ENCODE measurements at regions not wholly inside any gene's neighbourhood (a gene's known extent, or its start where the extent isn't known, plus 50 kb on each side); places are given as distances from the start of the nearest gene placed in this dataset.

- H3K4me2 ChIP-seq, result no peak overlapping the region
- peaks cover 2% of the 10 kb centered on the region for H3K27me3 Mint-ChIP-seq (ENCODE audit: insufficient read depth, low read depth, poor library complexity)
These were observed 218.9 kb upstream of the THRB start for GRCh38 chr3:24713516-24713915.

More at GRCh38 chr3:24713516-24713915, 218.9 kb upstream of the THRB start:
- Histone ChIP-seq H4K20me1 (replicated peaks; ENCODE audit: insufficient read depth) (no peaks in the 10 kb centered on the region), H3F3A (replicated peaks; ENCODE audit: low read depth) (no peaks in the 10 kb centered on the region), H3K4me1 (ENCODE audit: insufficient read depth) (no peaks in the 10 kb centered on the region), H3K4me3 (no peak overlapping the region), H3K27me3 (ENCODE audit: insufficient read depth) (no peaks in the 10 kb centered on the region), H3K9me2 (ENCODE audit: insufficient read depth) (no peaks in the 10 kb centered on the region), H3K79me2 (replicated peaks; ENCODE audit: insufficient read depth) (no peaks in the 10 kb centered on the region), H2AFZ (no peak overlapping the region), H3K27ac (ENCODE audit: low read depth) (no peak overlapping the region), H3K36me3 (ENCODE audit: insufficient read depth) (no peaks in the 10 kb centered on the region)
- TF ChIP-seq CREB1 (CRISPR knock-in tag; IDR thresholded peaks at IDR 0.05; ENCODE audit: low read depth), result no peak
- no peak for TF ChIP-seq REST (IDR thresholded peaks at IDR 0.05; ENCODE audit: unreplicated experiment)
- no peak for TF ChIP-seq ZNF114 (CRISPR knock-in tag; IDR thresholded peaks at IDR 0.05)
- TF ChIP-seq, protein P1, sequence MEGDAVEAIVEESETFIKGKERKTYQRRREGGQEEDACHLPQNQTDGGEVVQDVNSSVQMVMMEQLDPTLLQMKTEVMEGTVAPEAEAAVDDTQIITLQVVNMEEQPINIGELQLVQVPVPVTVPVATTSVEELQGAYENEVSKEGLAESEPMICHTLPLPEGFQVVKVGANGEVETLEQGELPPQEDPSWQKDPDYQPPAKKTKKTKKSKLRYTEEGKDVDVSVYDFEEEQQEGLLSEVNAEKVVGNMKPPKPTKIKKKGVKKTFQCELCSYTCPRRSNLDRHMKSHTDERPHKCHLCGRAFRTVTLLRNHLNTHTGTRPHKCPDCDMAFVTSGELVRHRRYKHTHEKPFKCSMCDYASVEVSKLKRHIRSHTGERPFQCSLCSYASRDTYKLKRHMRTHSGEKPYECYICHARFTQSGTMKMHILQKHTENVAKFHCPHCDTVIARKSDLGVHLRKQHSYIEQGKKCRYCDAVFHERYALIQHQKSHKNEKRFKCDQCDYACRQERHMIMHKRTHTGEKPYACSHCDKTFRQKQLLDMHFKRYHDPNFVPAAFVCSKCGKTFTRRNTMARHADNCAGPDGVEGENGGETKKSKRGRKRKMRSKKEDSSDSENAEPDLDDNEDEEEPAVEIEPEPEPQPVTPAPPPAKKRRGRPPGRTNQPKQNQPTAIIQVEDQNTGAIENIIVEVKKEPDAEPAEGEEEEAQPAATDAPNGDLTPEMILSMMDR (conservative IDR thresholded peaks at IDR 0.05; ENCODE audit: low read depth in 2 of 2), result no peak
- no peak for TF ChIP-seq ETS1 (IDR thresholded peaks at IDR 0.05)
- no peak for TF ChIP-seq NANOG (IDR thresholded peaks at IDR 0.05; ENCODE audit: borderline replicate concordance)
- no peak for TF ChIP-seq ZNF462 (CRISPR knock-in tag; IDR thresholded peaks at IDR 0.05)
- TF ChIP-seq STAT1 (IDR thresholded peaks at IDR 0.05; ENCODE audit: unreplicated experiment), result no peak
- no peak for TF ChIP-seq EZH2phosphoT487 (IDR thresholded peaks at IDR 0.05; ENCODE audit: unreplicated experiment)
- no peak for TF ChIP-seq JUNB (IDR thresholded peaks at IDR 0.05; ENCODE audit: unreplicated experiment)
- TF ChIP-seq ZNF331 (CRISPR knock-in tag; IDR thresholded peaks at IDR 0.05; ENCODE audit: low read depth), result no peak
- no peak for TF ChIP-seq POLR2AphosphoS5 (IDR thresholded peaks at IDR 0.05; ENCODE audit: low read depth)
- no peak for TF ChIP-seq EZH2 (IDR thresholded peaks at IDR 0.05; ENCODE audit: low read depth, unreplicated experiment)
- DNase-seq (ENCODE audit: low spot score) (peak; percentile 7), ATAC-seq (peak; percentile 76)
- Mint-ChIP-seq H3K9me3 (no peaks in the 10 kb centered on the region), H3K4me1 (peaks cover 7% of the 10 kb centered on the region; the same call in 2 of the 3 replicates), H3K4me3 (no peak overlapping the region), H3K27ac (no peak overlapping the region), H3K36me3 (ENCODE audit: low read depth) (no peaks in the 10 kb centered on the region)
